GM19324 (cell line): ENCODE measurements at regions not wholly inside any gene's neighbourhood (a gene's known extent, or its start where the extent isn't known, plus 50 kb on each side); places are given as distances from the start of the nearest gene placed in this dataset.
"Not testable (repeated sequence)": the region's sequence is repeated elsewhere in the genome, so short reads cannot be mapped to it uniquely, and the experiment has no call there.

Experiments
- ATAC-seq: cut with Tn5 transposase; IDR thresholded peaks from one replicate; pipeline ENCODE4 v1.9.1; 2021; ENCODE audit warnings: mild to moderate bottlenecking, moderate library complexity; ENCODE audit not compliant: unreplicated experiment, low FRiP score

DNA sequence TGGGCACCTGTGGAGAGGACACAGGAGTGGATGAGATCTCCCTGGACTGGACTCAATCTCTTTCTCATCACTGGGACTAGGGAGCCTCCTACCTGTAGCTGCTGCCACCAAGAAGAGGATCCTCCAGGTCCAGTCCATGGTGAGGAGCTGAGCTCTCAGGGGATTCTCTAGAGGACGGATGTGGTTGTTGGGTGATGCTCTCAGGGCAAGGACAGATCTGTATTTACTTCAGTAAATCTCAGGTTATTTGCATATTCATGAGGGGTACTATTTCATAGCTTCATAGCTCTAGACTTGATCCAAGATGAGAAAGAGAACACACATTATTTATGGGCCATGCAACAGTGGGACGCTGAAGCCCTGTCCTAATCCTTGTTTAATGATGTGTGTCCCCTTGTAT, 159.4 kb downstream of the POTEB start:
- ATAC-seq, result peak; percentile 72

GRCh38 chr15:21717661-21718060, 159.9 kb downstream of the POTEB start:
- peak; percentile 30 for ATAC-seq

- ATAC-seq, result not testable (repeated sequence)
Observed at GRCh38 chr15:21705480-21705879, 172.1 kb downstream of the POTEB start.

- ATAC-seq, result not testable (repeated sequence)
Observed at GRCh38 chr15:21698620-21699019, 178.9 kb downstream of the POTEB start.

- not testable (repeated sequence) for ATAC-seq
Observed at GRCh38 chr15:21695089-21695488, 182.4 kb downstream of the POTEB start.

GRCh38 chr15:21692471-21693102, 184.9 kb downstream of the POTEB start:
- ATAC-seq, result not testable (repeated sequence)

DNA sequence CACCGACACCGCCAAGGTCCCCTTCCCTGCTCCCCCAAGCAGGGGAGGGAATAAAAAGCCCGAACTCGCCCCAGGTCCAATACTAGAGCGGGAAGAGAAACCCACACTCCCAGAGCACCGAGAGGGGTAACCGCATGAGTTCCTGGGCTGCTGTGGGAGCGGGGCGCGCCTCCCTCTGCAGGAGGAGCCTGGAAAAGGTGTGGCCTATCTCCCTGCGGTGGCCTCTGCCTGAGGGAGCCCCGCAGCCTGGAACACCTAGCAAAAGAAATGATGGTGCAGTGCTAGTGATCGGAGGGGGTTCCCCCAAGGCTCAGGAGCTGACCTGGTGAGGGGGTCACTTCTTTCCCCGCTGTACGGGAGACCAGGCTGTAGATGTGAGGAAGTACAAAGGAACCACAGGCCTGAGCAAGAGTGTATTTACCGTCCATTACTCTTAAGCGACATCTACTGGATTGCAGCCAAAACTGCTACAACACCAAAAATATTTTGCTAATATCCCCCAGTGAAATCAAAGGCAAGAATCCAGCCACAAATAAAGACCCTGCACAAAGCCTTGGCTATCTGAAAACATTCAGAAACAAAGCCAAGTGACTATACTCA, 216.6 kb upstream of the POTEB3 start:
- not testable (repeated sequence) for ATAC-seq

GRCh38 chr15:21656114-21656746, 215.9 kb upstream of the POTEB3 start:
- not testable (repeated sequence) for ATAC-seq

GRCh38 chr15:21653707-21654106, 213.4 kb upstream of the POTEB3 start:
- not testable (repeated sequence) for ATAC-seq

- not testable (repeated sequence) for ATAC-seq
Observed at GRCh38 chr15:21638770-21639169, 198.5 kb upstream of the POTEB3 start.

DNA sequence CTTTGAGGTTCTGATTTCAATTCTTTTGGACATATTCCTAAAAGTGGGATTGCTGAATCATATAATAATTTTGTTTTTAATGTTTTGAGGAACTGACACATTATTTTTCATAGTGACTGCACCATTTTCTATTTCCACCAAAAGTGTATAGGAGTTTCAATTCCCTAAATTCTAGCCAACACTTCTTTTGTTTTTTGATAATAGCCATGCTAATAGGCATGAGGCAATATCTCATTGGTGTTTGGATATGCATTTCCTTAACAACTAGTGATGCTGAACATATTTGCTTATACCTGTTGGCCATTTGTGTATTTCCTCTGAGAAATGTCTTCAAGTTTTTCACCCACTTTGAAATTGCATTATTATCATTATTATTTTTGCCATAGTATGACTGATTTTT, 186.4 kb upstream of the POTEB3 start:
- ATAC-seq, result not testable (repeated sequence)

DNA sequence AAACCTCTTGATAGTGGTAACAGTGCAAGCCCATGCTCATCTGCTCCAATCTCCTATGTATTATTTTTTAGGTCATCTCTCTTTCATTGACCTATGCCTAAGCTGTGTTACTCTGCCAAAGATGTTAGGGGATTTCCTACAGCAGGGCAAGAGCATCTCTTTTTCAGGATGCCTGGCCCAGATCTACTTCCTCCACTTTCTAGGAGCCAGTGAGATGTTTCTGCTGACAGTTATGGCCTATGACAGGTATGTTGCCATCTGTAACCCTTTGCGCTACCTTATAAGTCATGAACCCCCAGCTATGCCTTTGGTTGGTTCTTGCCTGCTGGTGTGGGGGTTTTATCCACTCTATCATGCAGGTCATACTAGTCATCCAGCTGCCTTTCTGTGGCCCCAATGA, 168.9 kb upstream of the POTEB3 start:
- not testable (repeated sequence) for ATAC-seq

GRCh38 chr15:21565426-21565825, 125.1 kb upstream of the POTEB3 start:
- not testable (repeated sequence) for ATAC-seq

GRCh38 chr15:21551809-21552208, 111.5 kb upstream of the POTEB3 start:
- ATAC-seq, result not testable (repeated sequence)

DNA sequence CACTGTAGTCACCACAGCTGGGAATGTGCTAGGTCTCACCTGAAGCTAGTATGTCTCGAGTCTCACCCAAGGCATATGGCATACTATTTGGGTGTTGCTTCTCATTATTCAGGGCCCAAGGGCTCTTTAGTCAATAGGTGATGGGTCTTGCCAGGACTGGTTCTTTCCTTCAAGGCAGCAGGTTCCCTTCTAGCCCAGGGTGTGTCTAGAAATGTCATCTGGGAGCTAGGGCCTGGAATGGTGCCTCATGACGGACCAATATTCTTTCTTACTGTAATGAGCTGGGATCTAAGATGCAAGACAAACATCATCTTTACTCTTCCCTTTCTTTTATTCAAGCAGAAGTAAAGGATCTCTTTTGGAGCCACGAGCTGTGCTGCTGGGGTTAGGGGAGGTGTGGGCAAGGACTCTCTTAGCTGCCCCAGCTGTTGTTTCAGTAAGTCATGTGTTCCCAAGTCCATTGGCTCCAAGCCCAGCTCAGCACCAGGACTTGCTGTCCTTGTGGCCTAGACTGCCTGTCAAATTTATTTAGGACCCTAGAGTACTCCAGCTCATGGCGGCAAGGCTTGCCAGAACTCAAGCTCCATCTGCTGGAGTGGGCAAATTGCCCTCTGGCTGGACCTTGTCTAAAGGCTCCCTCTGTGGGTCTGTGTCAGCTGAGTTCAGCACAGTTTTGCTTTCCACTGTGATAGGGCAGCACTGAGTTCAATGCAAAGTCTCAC, 106.0 kb upstream of the POTEB3 start:
- ATAC-seq, result not testable (repeated sequence)

GRCh38 chr15:21532785-21533184, 92.5 kb upstream of the POTEB3 start:
- ATAC-seq, result not testable (repeated sequence)

- ATAC-seq, result not testable (repeated sequence)
Observed at GRCh38 chr15:21516248-21516647, 75.9 kb upstream of the POTEB3 start.

DNA sequence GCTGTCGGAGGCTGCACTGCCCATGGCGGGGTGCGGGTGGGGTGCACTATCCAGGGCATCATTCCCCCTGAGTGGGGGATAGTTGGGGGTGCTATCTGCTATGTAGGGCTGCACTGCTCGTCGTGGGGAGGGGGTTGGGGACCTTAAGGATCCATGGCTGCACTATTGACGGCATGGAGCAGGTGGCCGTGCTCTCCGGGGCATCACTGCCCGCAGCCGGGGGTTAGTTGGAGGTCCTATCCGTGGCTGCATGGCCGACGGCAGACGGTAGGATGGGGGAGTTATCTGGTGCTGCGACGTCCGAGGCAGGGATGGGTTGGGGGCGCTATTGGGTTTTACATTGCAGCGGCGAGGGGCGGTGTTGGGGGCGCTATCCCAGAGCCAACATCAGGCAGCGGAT, 75.0 kb upstream of the POTEB3 start:
- ATAC-seq, result not testable (repeated sequence)

- not testable (repeated sequence) for ATAC-seq
Observed at GRCh38 chr15:21503021-21503420, 62.7 kb upstream of the POTEB3 start.
